Adrenal gland (tissue), 9 donors: ENCODE measurements at regions not wholly inside any gene's neighbourhood (a gene's known extent, or its start where the extent isn't known, plus 50 kb on each side); places are given as distances from the start of the nearest gene placed in this dataset.

ENCODE experiments used
- DNase-seq, 7 donors: peaks; one replicate each; pipeline ENCODE4 v3.0.0-alpha.2; 2019 to 2020
- H3K27ac ChIP-seq, 5 donors: fragments of 200-600 bp; sonication (generic) in 4 of 5; 1 replicate in 3 of 5; 2 replicates in 2 of 5; pipeline versions ENCODE4 v1.5.1 to v1.8.0; 2016 to 2020; ENCODE audit warnings: mild to moderate bottlenecking in 1 of 5
- H3K27me3 ChIP-seq: fragments of 200-600 bp; 2 replicates; pipeline ENCODE4 v1.8.0; 2021
- H3K36me3 ChIP-seq, 2 donors: fragments of 200-600 bp; replicated peaks in 1 of 2; 1 replicate in 1 of 2; 2 replicates in 1 of 2; pipeline versions ENCODE4 v1.5.1 to v1.8.0; 2018 to 2022
- H3K4me1 ChIP-seq, 2 donors: fragments of 200-600 bp; replicated peaks in 1 of 2; 1 replicate in 1 of 2; 2 replicates in 1 of 2; pipeline versions ENCODE4 v1.5.1 to v1.8.0; 2018 to 2021
- H3K4me3 ChIP-seq, 4 donors: fragments of 200-600 bp; sonication (generic) in 3 of 4; one replicate each; pipeline ENCODE4 v1.5.1; 2016 to 2018
- H3K9me3 ChIP-seq, 3 donors: fragments of 200-600 bp; sonication (generic) in 1 of 3; replicated peaks in 1 of 3; 1 replicate in 2 of 3; 2 replicates in 1 of 3; pipeline versions ENCODE4 v1.5.1 to v1.8.0; 2016 to 2021
- CTCF ChIP-seq, 6 experiments: fragments of 450-650 bp in 4 of 6; fragments of 200-600 bp in 2 of 6; sonication (generic) in 1 of 6; IDR thresholded peaks; 1 replicate in 5 of 6; 2 replicates in 1 of 6; pipeline versions ENCODE4 v1.5.1 to v1.8.0; 2016 to 2021; ENCODE audit warnings: antibody characterized with exemption in 6 of 6, mild to moderate bottlenecking in 2 of 6, moderate library complexity in 1 of 6
- POLR2A ChIP-seq, 2 donors: fragments of 450-650 bp; IDR thresholded peaks; one replicate each; pipeline ENCODE4 v1.6.1; 2017; ENCODE audit warnings: antibody characterized with exemption in 2 of 2, mild to moderate bottlenecking in 2 of 2, moderate library complexity in 1 of 2
- WGBS, 4 donors: extraction: QIAGEN DNeasy Blood & Tissue Kit in 2 of 4; methylation state at CpG; one replicate each; pipeline versions ENCODE4 v1.1.5 to v1.1.7; 2013 to 2017; 5-methylcytosine and 5-hydroxymethylcytosine counted together
- intact Hi-C, 2 donors: fragments of 100-400 bp; cut with DNase I; formaldehyde crosslinking; loops; one replicate each; pipeline versions ENCODE4 v1.14.1 to v1.15.0; 2022 to 2023
- donor health status: healthy with polysubstance abuse.
- donor health status: Bipolar disorder and iron deficiency.
- donor health status: DM: yes; HTN: yes; CAD: no.
- donor health status: DM: no; HTN: no; CAD: no.
- donor health status: DM: no; HTN: no; CAD: no.

GRCh38 chr1:106619080-106619826 is 437.2 kb upstream of the PRMT6 start:
- Histone ChIP-seq H3K27ac (no peak overlapping the region), H3K27me3 (no peaks in the 10 kb centered on the region), H3K4me1 (no peaks in the 10 kb centered on the region), H3K9me3 (no peaks in the 10 kb centered on the region), H3K4me3 (no peak overlapping the region), H3K36me3 (no peaks in the 10 kb centered on the region)
- intact Hi-C loops: no loop called here
- TF ChIP-seq POLR2A (IDR thresholded peaks at IDR 0.05) (no peak), CTCF (IDR thresholded peaks at IDR 0.05) (no peak)
- WGBS, 4 donors: 67 to 84% (median 74%) methylated on average over 6 to 11 of the region's 11 CpGs
- DNase-seq: no peak

GRCh38 chr1:106619827-106620134 is 436.7 kb upstream of the PRMT6 start:
- no peaks in the 10 kb centered on the region for H3K4me1 ChIP-seq
- DNase-seq: no peak
- no peaks in the 10 kb centered on the region for H3K36me3 ChIP-seq
- H3K27ac ChIP-seq: no peak overlapping the region
- no peaks in the 10 kb centered on the region for H3K9me3 ChIP-seq
- H3K4me3 ChIP-seq: no peak overlapping the region
- TF ChIP-seq POLR2A (IDR thresholded peaks at IDR 0.05) (no peak), CTCF (IDR thresholded peaks at IDR 0.05) (no peak)
- intact Hi-C loops: no loop called here
- H3K27me3 ChIP-seq: no peaks in the 10 kb centered on the region
- WGBS, 4 donors: 17 to 63% (median 57%) methylated on average over 1 to 5 of the region's 5 CpGs

GRCh38 chr1:106620521-106620954 is 435.9 kb upstream of the PRMT6 start:
- WGBS, 4 donors: 74 to 88% (median 78%) methylated on average over 5 to 7 of the region's 7 CpGs
- no peak for TF ChIP-seq CTCF (IDR thresholded peaks at IDR 0.05)
- TF ChIP-seq POLR2A (IDR thresholded peaks at IDR 0.05): no peak

GRCh38 chr1:106621853-106622252 is 434.6 kb upstream of the PRMT6 start:
- Histone ChIP-seq H3K9me3 (no peaks in the 10 kb centered on the region), H3K36me3 (no peaks in the 10 kb centered on the region), H3K27ac (no peak overlapping the region), H3K4me1 (no peaks in the 10 kb centered on the region), H3K4me3 (no peak overlapping the region), H3K27me3 (no peaks in the 10 kb centered on the region)
- intact Hi-C loops: no loop called here
- no peak for DNase-seq
- WGBS, 4 donors: 48 to 64% (median 52%) methylated on average over 2 of the region's 2 CpGs
- TF ChIP-seq POLR2A (IDR thresholded peaks at IDR 0.05) (no peak), CTCF (IDR thresholded peaks at IDR 0.05) (no peak)

More at GRCh38 chr1:106620521-106620954, 435.9 kb upstream of the PRMT6 start:
- DNase-seq: peak in 1 of 7 donors; percentile 12
- intact Hi-C loops: no loop called here
- Histone ChIP-seq H3K4me1 (no peaks in the 10 kb centered on the region), H3K9me3 (no peaks in the 10 kb centered on the region), H3K4me3 (no peak overlapping the region), H3K27me3 (no peaks in the 10 kb centered on the region), H3K27ac (no peak overlapping the region), H3K36me3 (no peaks in the 10 kb centered on the region)
